GM12873 (cell line): ENCODE measurements at regions not wholly inside any gene's neighbourhood (a gene's known extent, or its start where the extent isn't known, plus 50 kb on each side); places are given as distances from the start of the nearest gene placed in this dataset.

Experiments
- TF ChIP-seq, protein P1 (sequence below): IDR thresholded peaks from 2 replicates; pipeline ENCODE4 v1.5.1; 2012; ENCODE audit warnings: low read depth, mild to moderate bottlenecking, moderate library complexity, low read length, control low read depth; ENCODE audit not compliant: insufficient read depth; ENCODE audit errors: missing control alignments

- TF ChIP-seq, protein P1, sequence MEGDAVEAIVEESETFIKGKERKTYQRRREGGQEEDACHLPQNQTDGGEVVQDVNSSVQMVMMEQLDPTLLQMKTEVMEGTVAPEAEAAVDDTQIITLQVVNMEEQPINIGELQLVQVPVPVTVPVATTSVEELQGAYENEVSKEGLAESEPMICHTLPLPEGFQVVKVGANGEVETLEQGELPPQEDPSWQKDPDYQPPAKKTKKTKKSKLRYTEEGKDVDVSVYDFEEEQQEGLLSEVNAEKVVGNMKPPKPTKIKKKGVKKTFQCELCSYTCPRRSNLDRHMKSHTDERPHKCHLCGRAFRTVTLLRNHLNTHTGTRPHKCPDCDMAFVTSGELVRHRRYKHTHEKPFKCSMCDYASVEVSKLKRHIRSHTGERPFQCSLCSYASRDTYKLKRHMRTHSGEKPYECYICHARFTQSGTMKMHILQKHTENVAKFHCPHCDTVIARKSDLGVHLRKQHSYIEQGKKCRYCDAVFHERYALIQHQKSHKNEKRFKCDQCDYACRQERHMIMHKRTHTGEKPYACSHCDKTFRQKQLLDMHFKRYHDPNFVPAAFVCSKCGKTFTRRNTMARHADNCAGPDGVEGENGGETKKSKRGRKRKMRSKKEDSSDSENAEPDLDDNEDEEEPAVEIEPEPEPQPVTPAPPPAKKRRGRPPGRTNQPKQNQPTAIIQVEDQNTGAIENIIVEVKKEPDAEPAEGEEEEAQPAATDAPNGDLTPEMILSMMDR, result no peak
These were observed 228.1 kb upstream of the CNTN1 start for GRCh38 chr12:40464121-40464520.

DNA sequence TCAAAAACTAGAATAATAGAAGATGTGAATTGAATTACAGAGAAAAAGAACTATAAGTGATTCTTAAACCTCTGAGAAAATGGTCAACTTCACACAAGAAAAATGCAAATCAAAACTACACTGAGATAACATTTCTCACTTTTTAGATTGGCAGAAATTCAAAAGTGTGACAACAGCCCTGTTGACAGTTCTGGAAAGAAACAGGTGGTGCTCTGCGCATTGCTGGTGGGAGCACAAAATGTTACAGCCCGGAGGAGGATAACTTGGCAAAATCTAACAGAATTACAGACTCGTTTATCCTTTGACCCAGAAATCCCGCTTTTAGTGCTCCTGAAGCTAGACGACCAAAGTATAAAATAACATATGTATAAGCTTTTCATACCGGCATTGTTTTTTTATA, 222.5 kb upstream of the CNTN1 start:
- TF ChIP-seq, protein P1, result no peak

DNA sequence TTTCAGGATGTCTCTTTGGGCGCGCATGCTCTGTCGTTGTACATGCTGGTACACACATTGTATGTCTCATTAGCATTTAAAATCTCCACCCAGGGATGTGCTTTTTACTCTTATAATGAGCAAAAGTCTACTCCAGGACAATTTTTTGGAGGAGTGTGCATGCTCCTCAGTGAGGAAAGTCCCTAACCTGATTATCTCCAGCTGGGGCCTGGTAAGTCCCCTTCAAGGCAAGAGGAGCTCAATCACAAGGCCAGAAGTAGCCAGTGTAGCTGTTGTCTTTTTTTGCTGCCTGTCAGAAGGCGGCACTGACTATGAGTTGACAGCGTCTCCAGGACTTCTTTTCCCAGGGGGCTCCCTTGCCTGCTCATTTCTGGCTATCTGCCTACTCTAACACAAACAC, 218.3 kb upstream of the CNTN1 start:
- TF ChIP-seq, protein P1, result no peak

- TF ChIP-seq, protein P1, result no peak
These were observed 217.6 kb upstream of the CNTN1 start for GRCh38 chr12:40474630-40475029.

GRCh38 chr12:40499856-40500255, 192.4 kb upstream of the CNTN1 start:
- TF ChIP-seq, protein P1, result no peak

GRCh38 chr12:40502322-40502721, 189.9 kb upstream of the CNTN1 start:
- TF ChIP-seq, protein P1, result no peak

DNA sequence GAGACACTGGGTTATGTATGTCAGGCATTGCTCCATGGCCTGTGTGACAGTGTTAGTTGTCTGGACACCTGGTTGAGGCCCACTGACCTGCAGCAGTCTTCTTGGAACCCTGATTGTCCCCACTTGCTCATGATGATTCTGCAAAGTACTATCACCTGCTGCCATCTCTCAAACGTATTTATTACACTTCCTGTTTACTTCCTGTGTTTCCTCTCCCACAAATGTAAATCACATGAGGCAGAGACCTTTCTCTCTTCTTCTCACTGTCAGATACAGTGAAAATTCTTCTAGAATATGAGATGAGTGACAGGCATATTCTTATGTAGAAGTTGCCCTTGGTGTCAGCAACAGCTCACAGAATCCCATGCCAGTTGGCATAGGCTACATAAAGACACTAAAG, 186.9 kb upstream of the CNTN1 start:
- TF ChIP-seq, protein P1, result no peak
